Gastroesophageal sphincter (tissue), 3 donors: ENCODE measurements at regions not wholly inside any gene's neighbourhood (a gene's known extent, or its start where the extent isn't known, plus 50 kb on each side); places are given as distances from the start of the nearest gene placed in this dataset.

Experiments used
- CTCF ChIP-seq, 4 experiments: fragments of 200-600 bp in 2 of 4; fragments of 450-650 bp in 2 of 4; sonication (generic) in 1 of 4; IDR thresholded peaks; one replicate each; pipeline ENCODE4 v1.5.1; 2017 to 2019; ENCODE audit warnings: antibody characterized with exemption in 4 of 4, mild to moderate bottlenecking in 2 of 4, moderate library complexity in 2 of 4
- EP300 ChIP-seq: sonication (generic); formaldehyde crosslinking; IDR thresholded peaks from one replicate; pipeline ENCODE4 v1.6.1; 2017; ENCODE audit warnings: antibody characterized with exemption, mild to moderate bottlenecking

- TF ChIP-seq CTCF (IDR thresholded peaks at IDR 0.05) (no peak), EP300 (no peak)
These were observed 83.9 kb upstream of the PACRGL start for GRCh38 chr4:20616313-20616712.
